Smooth muscle cell (in vitro differentiated cells): ENCODE measurements at regions not wholly inside any gene's neighbourhood (a gene's known extent, or its start where the extent isn't known, plus 50 kb on each side); places are given as distances from the start of the nearest gene placed in this dataset.
A peak's percentile ranks its signal among the peaks of the same experiment; 100 is the strongest.

ENCODE experiments used
- DNase-seq: peaks from one replicate; lab custom pipeline; 2025; ENCODE audit not compliant: unreplicated experiment; lab: John Stamatoyannopoulos, UW
- H2AFZ ChIP-seq: fragments of 200-600 bp; sonication (generic); 2 replicates; pipeline ENCODE4 v1.6.0; 2016; ENCODE audit warnings: antibody characterized with exemption, low read depth, mild to moderate bottlenecking
- H3F3A ChIP-seq: fragments of 200-600 bp; sonication (generic); 2 replicates; pipeline ENCODE4 v1.6.0; 2017; ENCODE audit warnings: antibody characterized with exemption, low read depth
- H3K27ac ChIP-seq: fragments of 200-600 bp; sonication (generic); 2 replicates; pipeline ENCODE4 v1.5.1; 2016; ENCODE audit warnings: low read depth, mild to moderate bottlenecking
- H3K27me3 ChIP-seq: fragments of 200-600 bp; sonication (generic); 2 replicates; pipeline ENCODE4 v1.6.1; 2016; ENCODE audit warnings: low read depth, mild to moderate bottlenecking
- H3K36me3 ChIP-seq: fragments of 200-600 bp; sonication (generic); 2 replicates; pipeline ENCODE4 v1.5.1; 2016; ENCODE audit warnings: low read depth
- H3K4me1 ChIP-seq: fragments of 200-600 bp; sonication (generic); 2 replicates; pipeline ENCODE4 v1.5.1; 2016; ENCODE audit warnings: low read depth
- H3K4me2 ChIP-seq: fragments of 200-600 bp; sonication (generic); 2 replicates; pipeline ENCODE4 v1.6.0; 2016; ENCODE audit warnings: mild to moderate bottlenecking
- H3K4me3 ChIP-seq: fragments of 200-600 bp; sonication (generic); 2 replicates; pipeline ENCODE4 v1.5.1; 2016; ENCODE audit warnings: mild to moderate bottlenecking
- H3K79me2 ChIP-seq: fragments of 200-600 bp; sonication (generic); 2 replicates; pipeline ENCODE4 v1.6.0; 2016; ENCODE audit warnings: low read depth, mild to moderate bottlenecking
- H3K9ac ChIP-seq: fragments of 200-600 bp; sonication (generic); 2 replicates; pipeline ENCODE4 v1.6.0; 2016; ENCODE audit warnings: low read depth
- H3K9me3 ChIP-seq: fragments of 200-600 bp; sonication (generic); replicated peaks from 2 replicates; pipeline ENCODE4 v1.5.1; 2016; ENCODE audit warnings: low read depth
- H4K20me1 ChIP-seq: fragments of 200-600 bp; sonication (generic); 2 replicates; pipeline ENCODE4 v1.6.0; 2016; ENCODE audit warnings: low read depth
- CTCF ChIP-seq: fragments of 200-600 bp; sonication (generic); IDR thresholded peaks from 2 replicates; pipeline ENCODE4 v1.5.1; 2017; ENCODE audit warnings: borderline replicate concordance, mild to moderate bottlenecking, antibody characterized with exemption; ENCODE audit not compliant: insufficient read depth, poor library complexity, severe bottlenecking
- WGBS: methylation state at CpG from one replicate; pipeline ENCODE4 v1.1.7; 2016; ENCODE audit warnings: low lambda C conversion rate; 5-methylcytosine and 5-hydroxymethylcytosine counted together

- Histone ChIP-seq H2AFZ (no peak overlapping the region), H3K9me3 (no peaks in the 10 kb centered on the region), H3K27me3 (no peaks in the 10 kb centered on the region), H3K4me3 (no peak overlapping the region), H3K27ac (no peak overlapping the region), H3K9ac (no peak overlapping the region), H3K79me2 (no peaks in the 10 kb centered on the region), H3K4me2 (no peak overlapping the region), H3K36me3 (no peaks in the 10 kb centered on the region), H4K20me1 (no peaks in the 10 kb centered on the region), H3K4me1 (no peaks in the 10 kb centered on the region), H3F3A (no peaks in the 10 kb centered on the region)
- DNase-seq: no peak
- WGBS: 87% methylated on average over 2 of the region's 2 CpGs
- no peak for TF ChIP-seq CTCF
Measured at GRCh38 chr3:152208439-152208838, 60.3 kb upstream of the MBNL1 start.

- TF ChIP-seq CTCF: no peak
- H3K4me1 ChIP-seq: no peaks in the 10 kb centered on the region
- no peak overlapping the region for H3K4me3 ChIP-seq
- no peaks in the 10 kb centered on the region for H3K27me3 ChIP-seq
- DNase-seq: no peak
- no peaks in the 10 kb centered on the region for H4K20me1 ChIP-seq
- H3K9ac ChIP-seq: no peak overlapping the region
- no peaks in the 10 kb centered on the region for H3K79me2 ChIP-seq
- 73% methylated on average over 2 of the region's 2 CpGs for WGBS
- H2AFZ ChIP-seq: no peak overlapping the region
- H3K4me2 ChIP-seq: no peak overlapping the region
- H3K27ac ChIP-seq: no peak overlapping the region
- no peaks in the 10 kb centered on the region for H3K9me3 ChIP-seq
- H3K36me3 ChIP-seq: no peaks in the 10 kb centered on the region
- H3F3A ChIP-seq: no peaks in the 10 kb centered on the region
Measured at GRCh38 chr3:152209060-152209459, 59.7 kb upstream of the MBNL1 start.

GRCh38 chr3:152209776-152210175, 59.0 kb upstream of the MBNL1 start:
- Histone ChIP-seq H3K4me3 (no peak overlapping the region), H3K4me2 (no peak overlapping the region), H3K27ac (no peak overlapping the region), H3K4me1 (no peaks in the 10 kb centered on the region), H3F3A (no peaks in the 10 kb centered on the region), H3K79me2 (no peaks in the 10 kb centered on the region), H3K9ac (no peak overlapping the region), H4K20me1 (no peaks in the 10 kb centered on the region), H3K9me3 (no peaks in the 10 kb centered on the region), H3K36me3 (no peaks in the 10 kb centered on the region), H3K27me3 (no peaks in the 10 kb centered on the region), H2AFZ (no peak overlapping the region)
- WGBS: 73% methylated on average over 5 of the region's 5 CpGs
- TF ChIP-seq CTCF: no peak
- no peak for DNase-seq

GRCh38 chr3:152210697-152211096, 58.0 kb upstream of the MBNL1 start:
- Histone ChIP-seq H4K20me1 (no peaks in the 10 kb centered on the region), H3K4me2 (no peak overlapping the region), H3F3A (no peaks in the 10 kb centered on the region), H3K79me2 (no peaks in the 10 kb centered on the region), H3K9me3 (no peaks in the 10 kb centered on the region), H3K4me3 (no peak overlapping the region), H3K27ac (no peak overlapping the region), H3K9ac (no peak overlapping the region), H3K4me1 (no peaks in the 10 kb centered on the region), H3K27me3 (no peaks in the 10 kb centered on the region), H3K36me3 (no peaks in the 10 kb centered on the region), H2AFZ (peak overlapping the region; percentile 9)
- TF ChIP-seq CTCF: no peak
- 73% methylated on average over 2 of the region's 2 CpGs for WGBS
- DNase-seq: no peak
